ENCODE measurements at regions not wholly inside any gene's neighbourhood (a gene's known extent, or its start where the extent isn't known, plus 50 kb on each side); places are given as distances from the start of the nearest gene placed in this dataset.
A peak's percentile ranks its signal among the peaks of the same experiment; 100 is the strongest.

DNA sequence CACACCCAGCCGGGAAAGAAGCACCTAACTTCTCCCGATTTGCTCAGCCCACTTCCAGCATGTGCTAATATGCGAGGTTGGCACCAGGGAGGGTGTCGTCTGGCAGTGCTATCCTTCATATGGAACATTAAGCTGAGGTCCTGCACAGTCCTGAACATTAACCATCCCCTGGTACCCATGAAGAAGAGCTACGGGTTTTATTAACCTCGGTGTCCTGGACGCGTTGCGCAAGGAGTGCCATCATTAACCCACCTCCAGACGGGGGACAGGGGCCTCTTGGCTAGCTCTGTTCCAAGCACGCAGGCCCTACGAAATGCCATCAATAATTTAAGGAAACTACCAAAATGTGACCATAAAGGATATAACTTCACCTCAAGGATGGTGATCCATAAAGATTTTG, 193.5 kb downstream of the MAF start:
- H3K4me1 ChIP-seq (ENCODE audit: insufficient read depth, low read length), result no peaks in the 10 kb centered on the region
- no peak for ATAC-seq
- CTCF ChIA-PET (ENCODE audit: low intra/inter-chr PET ratio, low total read pairs), result no interaction called here
- POLR2A ChIA-PET, result no interaction called here
- H4K20me1 ChIP-seq (ENCODE audit: insufficient read depth, low read length), result no peaks in the 10 kb centered on the region
- H3K9me3 ChIP-seq (ENCODE audit: low read length), result no peaks in the 10 kb centered on the region
- H3K9ac ChIP-seq (ENCODE audit: insufficient read depth, low read depth, low read length), result no peak overlapping the region
- peak; percentile 69 for TF ChIP-seq CEBPB (IDR thresholded peaks at IDR 0.05; ENCODE audit: borderline replicate concordance, low read depth, low read length)
- no peak for TF ChIP-seq PHF5A (CRISPR knock-in tag; IDR thresholded peaks at IDR 0.05; ENCODE audit: low read depth, unreplicated experiment)
- H3K79me2 ChIP-seq (ENCODE audit: insufficient read depth, low read length), result no peaks in the 10 kb centered on the region
- intact Hi-C loops (cut with micrococcal nuclease; ENCODE audit: unreplicated experiment) (no loop called here), in situ Hi-C loops (cut with HindIII; ENCODE audit: extremely low pct_ligation_motif_present, low pct_unique_long_range_greater_than_20kb) (no loop called here)
- H3K36me3 ChIP-seq (replicated peaks in 1 of 2; ENCODE audit: control insufficient read depth in 1 of 2, insufficient read depth in 2 of 2, low read length in 2 of 2), result no peaks in the 10 kb centered on the region
- no peak overlapping the region for H2AFZ ChIP-seq (ENCODE audit: low read length)
- DNase-seq (ENCODE audit: low spot score), result no peak
- no peak overlapping the region for H3K27ac ChIP-seq (ENCODE audit: extremely low read length, insufficient read depth, low read length)
- no peak overlapping the region for H3K4me2 ChIP-seq (ENCODE audit: low read depth, low read length)
- FAIRE-seq, result no peak
- 44% methylated on average over 10 of the region's 12 CpGs for WGBS (ENCODE audit: low lambda C conversion rate)
- BruUV-seq (replicated peaks), result no TSS peak
- no peaks in the 10 kb centered on the region; a peak in 1 of 5 replicates for H3K27me3 ChIP-seq (ENCODE audit: control insufficient read depth in 1 of 2, insufficient read depth in 2 of 2, low read length in 2 of 2)
- H3K4me3 ChIP-seq (replicated peaks in 1 of 3; ENCODE audit: insufficient read depth in 1 of 3, low read depth in 2 of 3, low read length in 3 of 3), result no peak overlapping the region

DNA sequence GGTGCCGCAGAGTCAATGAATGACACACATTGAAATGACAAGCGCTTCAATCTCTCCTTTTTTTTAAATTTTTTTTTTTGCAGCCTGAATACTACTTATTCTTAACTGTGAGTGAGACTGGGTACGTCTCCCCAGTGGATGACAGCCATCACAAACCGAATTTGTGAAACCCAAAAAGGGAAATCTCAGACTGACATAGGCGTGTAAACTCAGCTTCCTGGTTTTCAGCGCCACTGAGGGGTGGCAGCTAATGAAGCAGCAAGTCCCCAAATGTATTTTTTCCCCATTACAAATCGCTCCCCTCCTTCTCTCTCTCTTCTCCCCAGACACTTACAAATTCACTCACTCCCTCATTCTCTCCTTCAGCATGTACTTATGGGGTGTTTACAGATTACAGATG, 196.0 kb downstream of the MAF start:
- Histone ChIP-seq H3K4me2 (ENCODE audit: low read depth, low read length) (no peak overlapping the region), H3K9me3 (ENCODE audit: low read length) (no peaks in the 10 kb centered on the region), H3K27me3 (ENCODE audit: control insufficient read depth in 1 of 2, insufficient read depth in 2 of 2, low read length in 2 of 2) (no peaks in the 10 kb centered on the region; a peak in 1 of 5 replicates), H3K4me3 (replicated peaks in 1 of 3; ENCODE audit: insufficient read depth in 1 of 3, low read depth in 2 of 3, low read length in 3 of 3) (no peak overlapping the region), H3K27ac (ENCODE audit: extremely low read length, insufficient read depth, low read length) (no peak overlapping the region), H3K9ac (ENCODE audit: insufficient read depth, low read depth, low read length) (no peak overlapping the region), H3K79me2 (ENCODE audit: insufficient read depth, low read length) (no peaks in the 10 kb centered on the region), H2AFZ (ENCODE audit: low read length) (no peak overlapping the region), H3K36me3 (replicated peaks in 1 of 2; ENCODE audit: control insufficient read depth in 1 of 2, insufficient read depth in 2 of 2, low read length in 2 of 2) (no peaks in the 10 kb centered on the region), H3K4me1 (ENCODE audit: insufficient read depth, low read length) (peaks cover 11% of the 10 kb centered on the region; the same call in 1 of the 2 replicates), H4K20me1 (ENCODE audit: insufficient read depth, low read length) (no peaks in the 10 kb centered on the region)
- intact Hi-C loops (cut with micrococcal nuclease; ENCODE audit: unreplicated experiment), result no loop called here
- DNase-seq (ENCODE audit: low spot score) (no peak), ATAC-seq (no peak), FAIRE-seq (no peak)
- 49% methylated on average over 7 of the region's 7 CpGs for WGBS (ENCODE audit: low lambda C conversion rate)
- no TSS peak for BruUV-seq (replicated peaks)
- in situ Hi-C loops (cut with HindIII; ENCODE audit: extremely low pct_ligation_motif_present, low pct_unique_long_range_greater_than_20kb), result no loop called here
- POLR2A ChIA-PET, result no interaction called here
- CTCF ChIA-PET (ENCODE audit: low intra/inter-chr PET ratio, low total read pairs), result no interaction called here
- no peak for TF ChIP-seq ZBTB1 (CRISPR knock-in tag; IDR thresholded peaks at IDR 0.05; ENCODE audit: borderline replicate concordance)
- TF ChIP-seq, protein P1, sequence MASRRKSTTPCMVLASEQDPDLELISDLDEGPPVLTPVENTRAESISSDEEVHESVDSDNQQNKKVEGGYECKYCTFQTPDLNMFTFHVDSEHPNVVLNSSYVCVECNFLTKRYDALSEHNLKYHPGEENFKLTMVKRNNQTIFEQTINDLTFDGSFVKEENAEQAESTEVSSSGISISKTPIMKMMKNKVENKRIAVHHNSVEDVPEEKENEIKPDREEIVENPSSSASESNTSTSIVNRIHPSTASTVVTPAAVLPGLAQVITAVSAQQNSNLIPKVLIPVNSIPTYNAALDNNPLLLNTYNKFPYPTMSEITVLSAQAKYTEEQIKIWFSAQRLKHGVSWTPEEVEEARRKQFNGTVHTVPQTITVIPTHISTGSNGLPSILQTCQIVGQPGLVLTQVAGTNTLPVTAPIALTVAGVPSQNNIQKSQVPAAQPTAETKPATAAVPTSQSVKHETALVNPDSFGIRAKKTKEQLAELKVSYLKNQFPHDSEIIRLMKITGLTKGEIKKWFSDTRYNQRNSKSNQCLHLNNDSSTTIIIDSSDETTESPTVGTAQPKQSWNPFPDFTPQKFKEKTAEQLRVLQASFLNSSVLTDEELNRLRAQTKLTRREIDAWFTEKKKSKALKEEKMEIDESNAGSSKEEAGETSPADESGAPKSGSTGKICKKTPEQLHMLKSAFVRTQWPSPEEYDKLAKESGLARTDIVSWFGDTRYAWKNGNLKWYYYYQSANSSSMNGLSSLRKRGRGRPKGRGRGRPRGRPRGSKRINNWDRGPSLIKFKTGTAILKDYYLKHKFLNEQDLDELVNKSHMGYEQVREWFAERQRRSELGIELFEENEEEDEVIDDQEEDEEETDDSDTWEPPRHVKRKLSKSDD (CRISPR knock-in tag; IDR thresholded peaks at IDR 0.05; ENCODE audit: low read depth), result no peak
- no peak for TF ChIP-seq SCMH1 (CRISPR knock-in tag; IDR thresholded peaks at IDR 0.05; ENCODE audit: borderline replicate concordance)
- no peak for TF ChIP-seq ZNF367 (CRISPR knock-in tag; IDR thresholded peaks at IDR 0.05; ENCODE audit: borderline replicate concordance)
- no peak for TF ChIP-seq GTF3A (CRISPR knock-in tag; conservative IDR thresholded peaks at IDR 0.05)
- no peak for TF ChIP-seq MAFK (conservative IDR thresholded peaks at IDR 0.05 in 1 of 2, IDR thresholded peaks at IDR 0.05 in 1 of 2; ENCODE audit: low read length in 2 of 2)
- TF ChIP-seq, protein P2, sequence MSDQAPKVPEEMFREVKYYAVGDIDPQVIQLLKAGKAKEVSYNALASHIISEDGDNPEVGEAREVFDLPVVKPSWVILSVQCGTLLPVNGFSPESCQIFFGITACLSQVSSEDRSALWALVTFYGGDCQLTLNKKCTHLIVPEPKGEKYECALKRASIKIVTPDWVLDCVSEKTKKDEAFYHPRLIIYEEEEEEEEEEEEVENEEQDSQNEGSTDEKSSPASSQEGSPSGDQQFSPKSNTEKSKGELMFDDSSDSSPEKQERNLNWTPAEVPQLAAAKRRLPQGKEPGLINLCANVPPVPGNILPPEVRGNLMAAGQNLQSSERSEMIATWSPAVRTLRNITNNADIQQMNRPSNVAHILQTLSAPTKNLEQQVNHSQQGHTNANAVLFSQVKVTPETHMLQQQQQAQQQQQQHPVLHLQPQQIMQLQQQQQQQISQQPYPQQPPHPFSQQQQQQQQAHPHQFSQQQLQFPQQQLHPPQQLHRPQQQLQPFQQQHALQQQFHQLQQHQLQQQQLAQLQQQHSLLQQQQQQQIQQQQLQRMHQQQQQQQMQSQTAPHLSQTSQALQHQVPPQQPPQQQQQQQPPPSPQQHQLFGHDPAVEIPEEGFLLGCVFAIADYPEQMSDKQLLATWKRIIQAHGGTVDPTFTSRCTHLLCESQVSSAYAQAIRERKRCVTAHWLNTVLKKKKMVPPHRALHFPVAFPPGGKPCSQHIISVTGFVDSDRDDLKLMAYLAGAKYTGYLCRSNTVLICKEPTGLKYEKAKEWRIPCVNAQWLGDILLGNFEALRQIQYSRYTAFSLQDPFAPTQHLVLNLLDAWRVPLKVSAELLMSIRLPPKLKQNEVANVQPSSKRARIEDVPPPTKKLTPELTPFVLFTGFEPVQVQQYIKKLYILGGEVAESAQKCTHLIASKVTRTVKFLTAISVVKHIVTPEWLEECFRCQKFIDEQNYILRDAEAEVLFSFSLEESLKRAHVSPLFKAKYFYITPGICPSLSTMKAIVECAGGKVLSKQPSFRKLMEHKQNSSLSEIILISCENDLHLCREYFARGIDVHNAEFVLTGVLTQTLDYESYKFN (CRISPR knock-in tag; conservative IDR thresholded peaks at IDR 0.05), result no peak
- TF ChIP-seq ZSCAN12 (CRISPR knock-in tag; IDR thresholded peaks at IDR 0.05), result no peak
- TF ChIP-seq, protein P3, sequence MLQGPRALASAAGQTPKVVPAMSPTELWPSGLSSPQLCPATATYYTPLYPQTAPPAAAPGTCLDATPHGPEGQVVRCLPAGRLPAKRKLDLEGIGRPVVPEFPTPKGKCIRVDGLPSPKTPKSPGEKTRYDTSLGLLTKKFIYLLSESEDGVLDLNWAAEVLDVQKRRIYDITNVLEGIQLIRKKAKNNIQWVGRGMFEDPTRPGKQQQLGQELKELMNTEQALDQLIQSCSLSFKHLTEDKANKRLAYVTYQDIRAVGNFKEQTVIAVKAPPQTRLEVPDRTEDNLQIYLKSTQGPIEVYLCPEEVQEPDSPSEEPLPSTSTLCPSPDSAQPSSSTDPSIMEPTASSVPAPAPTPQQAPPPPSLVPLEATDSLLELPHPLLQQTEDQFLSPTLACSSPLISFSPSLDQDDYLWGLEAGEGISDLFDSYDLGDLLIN (CRISPR knock-in tag; IDR thresholded peaks at IDR 0.05; ENCODE audit: borderline replicate concordance), result no peak
- TF ChIP-seq XBP1 (CRISPR knock-in tag; IDR thresholded peaks at IDR 0.05), result no peak
